NOMO-1 (cell line): ENCODE measurements at regions not wholly inside any gene's neighbourhood (a gene's known extent, or its start where the extent isn't known, plus 50 kb on each side); places are given as distances from the start of the nearest gene placed in this dataset.
"Not testable (repeated sequence)": the region's sequence is repeated elsewhere in the genome, so short reads cannot be mapped to it uniquely, and the experiment has no call there.

Source experiments
- DNase-seq, 2 experiments: peaks; one replicate each; lab custom pipeline; 2025; ENCODE audit not compliant: unreplicated experiment in 2 of 2; lab: John Stamatoyannopoulos, UW

DNA sequence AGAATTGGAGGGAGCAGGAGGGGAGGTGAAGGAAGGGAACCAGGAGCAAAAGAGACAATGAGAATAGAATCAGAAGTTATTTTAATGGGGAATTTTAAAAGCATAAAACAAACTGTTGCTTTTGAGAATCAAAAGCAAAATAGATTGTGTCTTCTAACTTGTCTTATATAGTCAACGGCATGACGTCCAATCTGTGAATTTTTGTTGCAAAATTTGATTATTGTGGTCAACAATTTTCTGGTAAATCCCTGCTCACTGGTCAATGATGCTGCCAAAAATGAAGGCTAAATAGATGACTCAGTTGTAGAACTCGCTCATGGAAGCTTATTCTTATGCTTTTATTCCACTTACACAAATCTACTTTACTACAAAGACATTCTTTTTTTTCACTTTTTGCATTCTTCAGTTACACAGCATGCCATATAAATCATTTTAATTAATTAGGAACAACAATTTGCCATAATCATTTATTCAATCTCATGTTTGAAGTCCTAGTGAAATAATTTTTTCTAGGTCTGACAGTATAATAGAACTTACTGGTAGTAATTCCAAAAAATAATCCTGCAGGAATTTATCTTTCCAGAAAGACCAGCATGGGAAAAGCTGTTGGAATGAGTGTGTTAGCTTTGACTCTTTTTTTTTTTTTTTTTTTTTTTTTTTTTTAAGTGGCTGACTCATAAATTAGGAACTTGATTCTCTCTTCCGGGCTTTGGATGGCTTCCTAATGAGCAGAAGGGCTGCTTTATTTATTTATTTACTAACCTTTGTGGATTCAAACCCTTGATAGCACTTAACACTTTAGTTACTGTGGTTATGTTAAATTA lies 256.9 kb downstream of the SPRY2 start:
- DNase-seq = no peak

DNA sequence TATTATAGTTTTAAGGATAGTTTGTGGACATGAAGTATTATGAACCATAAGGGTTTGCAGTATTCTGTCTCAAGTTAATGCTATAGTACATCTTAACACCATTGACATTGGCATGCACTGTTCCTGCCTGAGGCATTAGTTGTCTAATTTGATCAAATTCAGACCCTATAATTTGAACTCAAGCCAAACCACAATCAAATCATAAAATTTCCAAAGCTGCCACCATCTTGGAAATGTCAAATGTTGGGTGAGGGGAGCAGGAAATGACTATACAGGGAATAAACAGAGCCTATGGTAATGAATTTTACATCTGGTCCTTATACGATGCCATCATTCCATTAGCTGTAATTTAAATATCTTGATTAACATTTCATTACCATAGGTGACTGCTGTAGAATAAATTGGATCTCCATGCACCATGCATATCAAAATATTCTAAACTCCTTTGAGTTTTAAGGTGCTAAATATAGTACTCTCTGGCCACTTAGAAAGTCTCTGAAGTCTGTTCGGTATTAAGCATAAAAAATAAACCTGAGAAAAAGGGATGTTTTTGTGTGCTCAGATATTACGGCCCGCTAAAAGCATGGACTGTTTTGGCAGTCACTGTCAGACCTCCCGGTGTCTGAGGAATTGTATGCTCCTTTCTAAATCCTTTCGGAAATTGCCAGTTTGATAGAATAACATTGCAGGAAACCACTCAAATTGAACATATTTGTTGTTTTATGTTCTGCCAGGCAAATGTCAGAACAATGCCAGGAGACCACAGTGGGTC lies 257.7 kb downstream of the SPRY2 start:
- DNase-seq = no peak

DNA sequence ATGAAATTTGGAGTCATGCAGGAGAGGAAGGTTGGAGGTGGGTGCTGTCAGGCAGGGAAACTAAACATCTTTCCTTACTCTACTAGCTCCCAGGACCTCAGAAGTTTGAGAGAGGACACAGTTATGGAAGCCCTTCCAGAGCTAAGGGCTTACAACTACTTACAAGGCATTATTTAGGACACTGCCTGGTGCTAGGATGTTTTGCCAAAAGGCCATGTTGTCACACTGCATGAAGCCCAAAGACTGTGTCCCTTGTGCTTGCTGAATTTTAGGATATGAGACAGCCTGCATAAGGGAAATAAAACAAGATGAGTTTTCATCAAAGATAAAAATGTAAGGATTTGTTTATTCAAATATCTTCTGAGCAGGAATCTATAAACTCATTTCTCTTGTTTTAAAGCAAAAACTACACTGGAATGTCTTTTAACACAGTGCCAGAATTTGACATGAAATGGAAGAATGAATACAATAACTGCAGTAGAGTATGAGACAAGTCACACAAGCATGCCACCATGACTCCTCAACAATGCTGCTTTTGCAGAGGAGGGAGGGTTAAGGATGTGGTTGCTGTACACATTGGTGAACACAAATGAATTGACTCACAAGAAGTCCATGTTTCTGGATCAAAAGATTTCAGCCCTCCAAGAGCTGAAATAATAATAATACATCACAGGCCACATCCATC lies 258.4 kb downstream of the SPRY2 start:
- no peak for DNase-seq

DNA sequence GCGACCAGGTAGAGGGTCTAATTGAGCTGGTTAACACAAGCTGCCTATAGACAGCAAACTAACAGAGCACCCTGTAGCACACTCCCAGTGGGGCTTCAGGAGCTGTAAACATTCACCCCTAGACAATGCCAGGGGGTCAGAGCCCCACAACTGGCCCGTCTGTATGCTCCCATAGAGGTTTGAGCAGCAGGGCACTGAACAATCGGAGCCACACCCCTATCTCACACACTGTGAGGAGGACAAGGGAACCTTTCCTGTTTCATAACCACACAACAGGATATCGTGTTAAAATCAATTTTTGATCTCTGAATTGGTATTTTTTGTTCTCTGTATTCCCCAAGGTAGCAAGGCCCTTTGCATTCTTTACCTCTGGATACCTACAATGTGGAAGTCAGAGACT lies 266.1 kb downstream of the SPRY2 start:
- no peak for DNase-seq

DNA sequence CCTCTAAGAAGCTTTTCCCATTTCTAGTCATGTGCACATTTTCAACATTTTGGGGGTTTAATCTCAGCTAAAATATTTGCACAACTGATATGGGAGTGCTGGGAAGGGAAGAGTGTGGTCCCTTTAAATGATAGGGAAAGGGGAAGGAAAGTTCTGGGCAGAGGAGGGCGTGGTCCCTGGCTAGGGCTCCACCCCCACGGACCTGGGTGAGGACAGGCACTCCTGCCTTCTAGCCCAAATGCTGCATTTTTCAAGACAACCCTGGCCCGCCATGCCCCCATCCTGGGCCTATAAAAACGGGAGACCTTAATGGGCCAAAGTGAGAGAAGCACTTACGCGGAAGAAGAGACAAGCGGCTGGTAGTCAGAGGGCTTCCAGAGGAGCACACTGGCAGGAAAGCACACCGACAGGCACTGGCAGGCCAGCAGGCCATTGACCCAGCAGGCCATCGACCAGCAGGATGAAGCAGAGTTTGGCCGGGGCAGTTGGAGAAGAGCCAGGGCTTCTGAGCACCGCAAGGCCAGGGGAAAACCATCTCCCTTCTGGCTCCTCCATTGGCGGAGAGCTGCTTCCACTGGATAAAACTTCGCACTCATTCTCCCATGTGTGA lies 266.7 kb downstream of the SPRY2 start:
- no peak for DNase-seq

DNA sequence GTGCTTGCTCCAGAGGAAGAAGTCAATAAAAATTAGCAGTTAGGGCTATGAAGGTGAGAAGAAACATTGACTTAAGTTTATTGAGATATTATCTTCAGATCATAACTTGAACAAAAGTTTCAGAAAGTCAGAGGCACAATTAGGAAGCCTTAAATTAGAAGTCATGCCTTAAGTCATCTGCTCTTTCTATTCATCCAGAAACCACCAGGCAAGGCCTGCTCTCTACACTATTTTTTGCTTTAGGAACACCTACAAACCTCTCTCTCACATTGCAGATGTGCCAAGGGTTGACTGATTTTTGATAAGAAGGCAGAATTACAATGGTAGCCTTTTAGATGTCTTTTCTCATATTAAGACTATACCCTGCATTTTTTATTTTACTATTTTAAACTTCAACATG lies 268.7 kb downstream of the SPRY2 start:
- DNase-seq = no peak

DNA sequence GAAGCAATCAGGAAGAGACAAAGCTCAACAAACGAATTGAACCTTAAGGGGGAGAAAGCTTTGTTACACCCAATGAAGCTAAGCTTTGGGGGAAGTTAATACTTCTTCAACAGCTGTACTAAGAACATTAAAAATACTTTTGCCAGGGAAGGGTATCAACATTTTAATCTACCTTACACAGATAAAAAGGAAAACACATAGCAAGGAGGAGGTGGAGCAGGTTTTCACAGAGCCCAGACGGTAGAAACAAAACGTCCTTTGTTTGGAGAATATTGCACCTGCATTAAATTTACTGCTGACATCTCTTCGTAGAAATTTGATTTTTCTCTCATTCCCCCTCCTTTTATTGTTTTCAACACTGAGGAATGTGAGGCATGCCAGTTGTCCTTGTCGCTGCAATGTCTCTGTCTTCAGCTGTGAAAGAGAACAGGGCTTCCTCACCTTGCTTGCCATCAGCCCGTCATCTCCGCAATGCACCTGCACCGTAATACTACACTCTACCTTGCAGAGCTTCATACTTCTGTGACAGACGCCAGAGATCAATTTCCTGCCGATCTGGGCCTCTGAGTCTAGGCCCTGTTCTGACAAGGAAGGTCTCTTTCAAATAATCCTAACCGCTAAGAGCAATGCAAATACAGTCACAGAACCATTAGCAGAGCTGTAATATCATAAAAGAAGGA lies 270.8 kb downstream of the SPRY2 start:
- no peak for DNase-seq

DNA sequence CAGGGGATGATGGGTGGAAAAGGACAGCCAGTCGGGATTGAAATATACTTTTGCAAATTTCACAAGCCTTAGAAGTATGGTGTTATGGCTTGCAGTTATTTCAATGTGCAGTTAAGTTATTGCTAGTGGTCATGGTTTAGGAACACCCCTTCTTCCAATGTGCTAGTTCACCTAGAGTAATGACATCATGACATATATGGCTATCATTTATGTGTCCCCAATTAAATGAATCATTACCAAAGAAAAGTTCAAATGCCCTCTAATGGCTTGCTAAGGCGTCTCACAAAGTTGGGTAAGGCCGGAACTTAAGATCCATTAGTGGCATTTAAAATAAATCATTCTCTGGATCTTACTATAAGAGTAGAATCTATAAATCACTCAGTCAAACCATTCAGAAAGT lies 271.6 kb downstream of the SPRY2 start:
- no peak for DNase-seq

DNA sequence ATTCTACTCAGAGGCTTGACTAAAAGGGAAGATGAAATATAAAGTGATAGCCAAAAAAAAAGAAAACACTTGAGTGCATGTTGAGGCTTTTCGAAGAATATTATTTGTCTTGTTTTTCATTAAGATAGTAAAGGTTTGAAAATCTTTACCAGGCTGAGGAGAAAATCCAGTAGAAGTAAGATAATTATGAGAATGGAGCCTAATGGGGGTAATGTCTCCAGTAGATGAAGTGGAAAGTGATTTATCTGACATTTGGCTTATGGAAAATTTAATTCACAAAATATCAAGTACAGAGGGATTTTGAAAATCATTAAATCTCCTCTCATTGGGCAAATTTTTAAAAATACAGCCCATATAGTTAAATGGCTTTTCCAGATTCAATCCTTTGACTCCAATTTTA lies 274.9 kb downstream of the SPRY2 start:
- DNase-seq = no peak

DNA sequence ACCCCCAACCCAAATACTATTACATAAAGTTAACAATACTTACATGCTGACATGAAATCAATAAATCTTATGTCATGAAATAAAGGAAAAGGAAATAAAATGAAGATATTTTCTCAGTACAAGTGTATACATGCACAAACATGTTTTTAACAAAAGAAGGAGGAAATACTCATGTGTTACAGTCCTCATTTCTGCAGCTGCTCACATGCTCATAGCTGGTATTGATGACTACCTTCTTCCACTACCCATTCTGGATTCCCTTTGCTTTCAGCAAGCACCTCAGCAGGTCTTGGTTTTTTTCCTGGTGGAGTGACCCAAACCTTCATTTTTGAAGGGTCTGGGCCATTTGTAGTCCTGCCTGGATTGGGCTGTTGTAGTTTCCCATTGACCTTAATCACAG lies 278.5 kb downstream of the SPRY2 start:
- not testable (repeated sequence) for DNase-seq

DNA sequence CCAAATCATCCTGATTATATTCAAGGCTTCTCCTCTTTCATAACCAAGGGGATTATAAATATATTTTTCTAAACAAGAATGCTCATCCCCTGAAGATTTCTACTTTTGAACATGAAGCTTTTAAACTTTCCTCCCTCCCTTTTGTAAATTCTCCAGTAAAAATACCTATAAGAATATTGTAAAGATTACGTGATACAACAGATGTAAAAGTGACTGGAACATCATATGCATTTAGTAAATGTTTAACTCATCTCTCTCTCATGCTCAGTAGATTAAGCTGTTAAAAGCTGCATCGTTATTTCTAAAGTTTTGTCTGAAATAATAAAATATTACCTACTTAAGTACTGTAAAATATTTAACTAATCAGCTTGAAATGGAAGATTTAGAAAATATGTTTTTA lies 281.1 kb downstream of the SPRY2 start:
- DNase-seq = no peak

DNA sequence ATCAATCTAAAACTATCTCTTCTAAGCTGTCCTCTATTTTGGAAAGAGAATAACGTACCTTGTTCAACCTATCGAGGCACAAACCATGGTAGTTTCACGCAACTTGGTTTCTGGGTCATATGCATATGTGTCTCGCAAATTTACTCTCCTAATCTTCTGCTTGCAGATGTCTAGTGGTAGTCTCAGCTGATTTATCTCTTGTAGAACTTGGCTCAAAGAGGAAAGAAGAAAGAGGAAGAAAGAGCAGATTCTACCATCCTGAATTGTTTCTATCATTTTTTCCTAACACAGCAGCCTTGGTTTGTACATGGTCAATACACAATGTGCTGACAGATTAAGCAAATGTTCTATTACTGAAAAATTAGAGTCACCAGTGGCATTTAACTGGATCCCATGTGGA lies 282.3 kb downstream of the SPRY2 start:
- DNase-seq = peak in 1 of 2 experiments; percentile 79

DNA sequence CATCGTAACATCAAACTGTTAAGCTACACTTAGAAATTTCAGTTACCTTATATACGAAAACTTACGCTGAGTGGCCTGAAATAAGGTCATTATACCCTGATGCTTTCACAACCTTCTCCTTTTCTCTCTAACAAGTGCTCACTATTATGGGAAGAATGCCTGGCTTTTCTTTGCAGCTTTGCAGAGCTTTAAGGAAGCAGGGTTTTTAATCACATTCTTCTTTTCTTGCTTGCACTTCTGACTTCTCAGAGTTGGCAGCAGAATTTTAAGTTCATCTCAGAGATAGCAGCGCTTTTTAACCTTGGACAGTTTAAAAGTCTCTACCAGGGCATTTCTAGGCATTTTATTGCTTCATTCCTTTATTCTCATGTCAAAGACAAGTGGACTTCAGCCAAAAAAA lies 285.1 kb downstream of the SPRY2 start:
- DNase-seq = peak; percentile 32 to 47

DNA sequence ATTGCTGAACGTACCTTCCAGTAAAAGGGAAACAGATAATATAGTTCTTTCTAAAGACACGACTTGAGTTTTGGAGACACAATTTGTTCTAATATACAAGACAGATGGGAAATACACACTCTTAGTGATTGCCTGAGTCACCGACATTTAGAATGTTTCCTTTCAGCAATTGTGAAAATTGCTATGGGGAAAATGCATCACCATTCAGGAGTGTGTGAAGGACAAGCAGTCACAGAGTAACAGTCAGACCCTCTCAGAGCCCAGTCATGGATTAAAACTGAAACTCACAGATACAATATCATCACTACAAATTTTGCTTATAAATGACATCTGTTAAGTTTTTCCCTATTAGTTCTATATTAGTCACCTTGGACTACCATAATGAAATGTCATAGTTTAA lies 286.1 kb downstream of the SPRY2 start:
- DNase-seq = no peak

DNA sequence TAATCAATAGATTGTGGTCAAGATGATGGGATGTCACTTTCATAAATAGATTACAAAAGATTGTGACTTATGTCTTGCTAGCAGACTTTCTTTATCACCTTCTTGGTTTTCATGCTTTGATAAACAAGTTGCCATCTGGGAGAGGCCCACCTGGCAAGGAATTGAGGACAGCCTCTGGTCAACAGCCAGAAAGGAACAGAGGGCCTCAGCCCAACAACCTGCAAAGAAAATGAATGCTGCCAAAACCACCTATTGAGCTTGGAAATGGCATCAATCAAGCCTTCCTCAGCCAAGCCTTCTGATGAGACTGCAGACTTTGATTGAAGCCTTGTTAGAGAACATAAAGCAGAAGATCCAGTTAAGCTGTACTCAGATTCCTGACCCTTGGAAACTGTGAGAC lies 288.6 kb downstream of the SPRY2 start:
- DNase-seq = no peak

DNA sequence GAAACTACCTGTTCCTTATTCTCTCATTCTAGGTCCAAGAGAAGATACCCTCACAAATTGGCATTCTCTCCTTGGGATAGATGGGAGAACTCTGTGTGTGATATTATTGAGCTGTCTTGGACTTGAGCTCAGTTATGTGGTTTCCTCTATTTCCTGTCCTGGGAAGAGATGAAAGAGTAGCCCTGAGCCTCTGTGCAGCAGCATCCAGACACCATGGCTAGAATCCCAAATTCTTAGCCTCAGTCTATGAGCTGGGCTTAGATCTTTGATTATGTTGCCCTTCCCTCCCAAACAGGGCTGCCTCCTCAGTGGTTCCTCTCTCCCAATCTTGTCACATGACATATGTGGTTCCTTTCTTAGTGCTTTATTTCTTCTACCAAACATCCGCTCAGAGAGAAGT lies 290.7 kb downstream of the SPRY2 start:
- DNase-seq = no peak

DNA sequence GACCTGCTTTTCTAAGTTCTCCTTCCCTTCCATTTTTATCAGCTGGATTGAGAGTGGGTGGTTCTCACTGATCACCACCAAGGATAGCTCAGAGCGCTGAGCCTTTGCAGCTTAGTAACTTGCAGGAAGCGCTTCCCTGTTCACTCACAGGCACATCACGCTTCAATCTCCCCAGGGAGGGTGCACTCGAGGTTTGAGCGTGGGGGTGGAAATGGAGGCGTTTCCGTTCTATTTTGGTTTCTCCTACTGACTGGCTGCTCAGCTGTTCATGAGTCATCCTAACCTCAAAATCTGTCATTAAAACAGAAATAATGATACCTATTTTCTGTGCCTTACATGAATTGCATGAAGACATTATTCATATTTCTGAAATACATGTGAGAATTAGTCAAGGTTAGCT lies 292.1 kb downstream of the SPRY2 start:
- DNase-seq = peak; percentile 90 to 92

DNA sequence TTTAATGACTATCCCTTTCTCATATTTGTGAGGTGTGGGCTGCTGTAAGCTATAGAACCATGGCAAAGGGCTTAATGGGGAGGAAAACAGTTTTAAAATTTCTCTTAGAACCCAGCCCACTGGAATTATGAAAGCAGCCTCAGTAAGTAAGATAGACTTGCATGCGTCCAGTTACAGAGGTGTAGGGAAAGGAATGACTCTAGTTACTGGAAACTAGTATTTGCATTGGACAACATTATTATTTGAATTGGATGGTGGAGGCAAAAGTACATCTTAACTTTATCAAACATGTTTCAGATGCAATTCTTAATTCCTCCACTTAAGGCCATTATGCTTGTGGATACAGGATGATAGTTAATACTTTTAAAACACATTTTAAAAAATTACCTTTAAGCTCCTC lies 292.9 kb downstream of the SPRY2 start:
- no peak for DNase-seq

DNA sequence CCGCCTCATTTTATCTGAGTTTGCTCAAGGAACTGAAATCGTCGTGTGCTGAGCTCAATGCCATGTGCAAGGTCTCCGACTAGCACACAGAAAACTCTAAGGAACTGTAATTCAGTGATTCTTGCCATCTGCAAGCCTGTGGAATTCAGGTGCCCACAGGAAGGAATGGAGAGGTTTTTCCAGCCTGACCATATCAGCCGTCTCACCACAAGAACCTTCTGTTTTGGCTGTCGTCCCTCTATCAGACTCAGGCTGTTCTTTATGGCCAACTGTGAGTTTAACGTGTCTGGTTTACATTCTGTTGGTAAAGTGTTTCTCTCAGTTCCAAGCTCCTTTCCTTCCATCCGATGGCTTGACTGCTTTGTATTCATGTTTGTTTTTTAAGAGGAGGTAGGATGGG lies 293.5 kb downstream of the SPRY2 start:
- no peak for DNase-seq

DNA sequence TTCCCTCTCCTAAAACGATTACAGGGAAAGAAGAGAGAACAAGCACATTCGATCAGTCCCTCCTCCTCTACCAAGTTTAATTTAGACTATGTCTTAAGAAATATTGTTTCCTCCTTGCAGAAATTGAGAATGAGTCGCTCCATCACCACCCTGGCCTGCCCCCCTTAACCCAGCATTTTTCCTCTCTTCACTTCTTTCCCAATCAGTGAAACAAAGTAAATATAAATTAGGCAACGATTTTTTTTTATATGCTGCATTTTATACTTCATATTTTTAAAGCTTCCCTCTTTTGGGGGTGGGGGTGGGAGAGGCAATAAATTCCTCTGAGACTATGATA lies 300.0 kb downstream of the SPRY2 start:
- DNase-seq = peak; percentile 14 to 28
